ENCODE measurements at regions not wholly inside any gene's neighbourhood (a gene's known extent, or its start where the extent isn't known, plus 50 kb on each side); places are given as distances from the start of the nearest gene placed in this dataset.

GRCh38 chr6:10051283-10051682 lies 363.6 kb downstream of the TFAP2A start:
- TF ChIP-seq CTCF (IDR thresholded peaks at IDR 0.05; ENCODE audit: insufficient read depth, low read depth, low read length) (no peak), EZH2 (IDR thresholded peaks at IDR 0.05; ENCODE audit: insufficient read depth, low read length) (no peak)
